IPS-15b (cell line): ENCODE measurements at regions not wholly inside any gene's neighbourhood (a gene's known extent, or its start where the extent isn't known, plus 50 kb on each side); places are given as distances from the start of the nearest gene placed in this dataset.

Experiments
- H3K27me3 ChIP-seq: one replicate; pipeline ENCODE4 v1.6.1; 2013; ENCODE audit warnings: low read length; ENCODE audit not compliant: control insufficient read depth, insufficient read depth
- H3K36me3 ChIP-seq: one replicate; pipeline ENCODE4 v1.6.1; 2013; ENCODE audit warnings: low read length; ENCODE audit not compliant: control insufficient read depth, insufficient read depth
- H3K4me1 ChIP-seq: one replicate; pipeline ENCODE4 v1.6.1; 2013; ENCODE audit warnings: mild to moderate bottlenecking, low read length; ENCODE audit not compliant: control insufficient read depth, insufficient read depth
- H3K4me3 ChIP-seq: one replicate; pipeline ENCODE4 v1.5.1; 2013; ENCODE audit warnings: low read depth, low read length
- H3K9ac ChIP-seq: one replicate; pipeline ENCODE4 v1.6.1; 2013; ENCODE audit warnings: low read depth, mild to moderate bottlenecking, low read length
- H3K9me3 ChIP-seq: one replicate; pipeline ENCODE4 v1.6.1; 2013; ENCODE audit warnings: mild to moderate bottlenecking, low read length; ENCODE audit not compliant: control insufficient read depth, insufficient read depth

DNA sequence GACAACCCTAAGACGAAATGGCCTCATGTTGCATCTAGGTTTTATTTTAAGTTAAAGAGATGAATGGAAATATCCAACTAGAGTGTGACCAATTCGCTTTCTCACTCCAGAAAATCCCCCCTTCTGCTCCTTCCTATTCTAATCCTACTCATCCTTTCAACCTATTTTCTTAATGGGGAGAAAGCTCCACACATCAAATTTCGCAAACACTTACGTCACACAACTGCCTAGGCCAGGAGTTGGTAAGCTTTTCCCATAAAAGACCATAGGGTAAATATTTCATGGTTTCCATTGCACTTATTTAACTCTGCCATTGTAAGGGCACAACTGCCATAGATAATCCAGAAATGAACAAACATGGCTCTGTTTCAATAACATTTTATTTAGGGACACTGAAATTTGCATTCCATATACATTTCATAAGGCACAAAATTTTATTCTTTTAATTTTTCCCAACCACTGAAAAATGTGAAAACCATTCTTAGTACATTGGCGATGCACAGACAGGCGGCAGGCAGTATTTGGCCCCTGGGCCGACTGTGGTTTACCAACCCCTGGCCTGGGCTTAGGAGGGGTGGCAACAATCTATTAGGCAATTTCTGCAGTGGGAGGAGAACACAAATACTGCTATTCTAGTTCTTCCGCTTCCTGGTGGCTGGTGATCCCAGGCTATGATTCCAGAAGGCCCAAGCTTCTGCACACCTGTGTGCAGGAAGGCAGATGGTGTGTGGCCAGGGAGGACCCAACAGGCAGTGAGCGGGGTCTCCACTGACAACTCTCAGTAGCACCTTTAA, 67.2 kb upstream of the FOXN3 start:
- Histone ChIP-seq H3K9me3 (no peaks in the 10 kb centered on the region), H3K4me3 (no peak overlapping the region), H3K36me3 (no peaks in the 10 kb centered on the region), H3K9ac (no peak overlapping the region), H3K27me3 (no peaks in the 10 kb centered on the region), H3K4me1 (no peaks in the 10 kb centered on the region)

- Histone ChIP-seq H3K36me3 (no peaks in the 10 kb centered on the region), H3K9ac (no peak overlapping the region), H3K4me3 (no peak overlapping the region)
These were observed 64.2 kb upstream of the FOXN3 start for GRCh38 chr14:89481196-89481595.

GRCh38 chr14:89480278-89480677, 63.2 kb upstream of the FOXN3 start:
- Histone ChIP-seq H3K4me3 (no peak overlapping the region), H3K4me1 (no peaks in the 10 kb centered on the region), H3K36me3 (no peaks in the 10 kb centered on the region), H3K27me3 (no peaks in the 10 kb centered on the region), H3K9ac (no peak overlapping the region), H3K9me3 (no peaks in the 10 kb centered on the region)

More at GRCh38 chr14:89481196-89481595, 64.2 kb upstream of the FOXN3 start:
- no peaks in the 10 kb centered on the region for H3K9me3 ChIP-seq
- H3K27me3 ChIP-seq: no peaks in the 10 kb centered on the region
- H3K4me1 ChIP-seq: no peaks in the 10 kb centered on the region

DNA sequence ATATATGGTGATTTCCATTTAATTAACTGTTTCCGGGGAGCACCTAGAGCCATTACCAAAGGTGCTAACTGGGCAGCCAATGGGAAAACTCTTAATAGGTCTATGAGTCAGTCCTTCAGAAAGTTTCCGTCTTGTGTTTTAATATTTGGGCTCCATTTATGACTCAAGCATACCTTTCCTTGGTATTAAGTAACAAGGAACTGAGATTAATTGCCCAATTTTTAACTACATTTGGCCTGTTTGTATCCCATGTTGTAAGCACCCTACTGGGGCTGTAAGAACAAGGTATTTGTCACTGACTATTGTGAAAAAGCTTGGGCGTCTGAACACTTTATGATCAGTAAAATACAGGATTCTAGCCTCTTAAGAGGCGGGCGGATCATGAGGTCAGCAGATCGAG, 62.8 kb upstream of the FOXN3 start:
- no peaks in the 10 kb centered on the region for H3K4me1 ChIP-seq
- no peak overlapping the region for H3K4me3 ChIP-seq
- H3K9ac ChIP-seq: no peak overlapping the region
- no peaks in the 10 kb centered on the region for H3K27me3 ChIP-seq
- H3K9me3 ChIP-seq: no peaks in the 10 kb centered on the region
- no peaks in the 10 kb centered on the region for H3K36me3 ChIP-seq

- H3K4me3 ChIP-seq: no peak overlapping the region
- no peaks in the 10 kb centered on the region for H3K36me3 ChIP-seq
- H3K27me3 ChIP-seq: no peaks in the 10 kb centered on the region
- no peaks in the 10 kb centered on the region for H3K9me3 ChIP-seq
- no peak overlapping the region for H3K9ac ChIP-seq
- no peaks in the 10 kb centered on the region for H3K4me1 ChIP-seq
These were observed 60.4 kb upstream of the FOXN3 start for GRCh38 chr14:89477391-89477790.

GRCh38 chr14:89476354-89476896, 59.4 kb upstream of the FOXN3 start:
- Histone ChIP-seq H3K4me1 (no peaks in the 10 kb centered on the region), H3K9ac (no peak overlapping the region), H3K4me3 (no peak overlapping the region), H3K36me3 (no peaks in the 10 kb centered on the region), H3K27me3 (no peaks in the 10 kb centered on the region), H3K9me3 (no peaks in the 10 kb centered on the region)

- no peaks in the 10 kb centered on the region for H3K4me1 ChIP-seq
- no peak overlapping the region for H3K4me3 ChIP-seq
- no peaks in the 10 kb centered on the region for H3K27me3 ChIP-seq
- no peaks in the 10 kb centered on the region for H3K9me3 ChIP-seq
- H3K9ac ChIP-seq: no peak overlapping the region
- peaks cover 3% of the 10 kb centered on the region for H3K36me3 ChIP-seq
These were observed 57.4 kb upstream of the FOXN3 start for GRCh38 chr14:89474464-89474863.

- H3K9ac ChIP-seq: no peak overlapping the region
- H3K4me1 ChIP-seq: no peaks in the 10 kb centered on the region
- H3K4me3 ChIP-seq: no peak overlapping the region
- no peaks in the 10 kb centered on the region for H3K27me3 ChIP-seq
- H3K36me3 ChIP-seq: peaks cover 3% of the 10 kb centered on the region
- no peaks in the 10 kb centered on the region for H3K9me3 ChIP-seq
These were observed 57.0 kb upstream of the FOXN3 start for GRCh38 chr14:89473989-89474388.

GRCh38 chr14:89473569-89473968, 56.5 kb upstream of the FOXN3 start:
- peaks cover 3% of the 10 kb centered on the region for H3K36me3 ChIP-seq
- H3K4me3 ChIP-seq: no peak overlapping the region
- no peaks in the 10 kb centered on the region for H3K9me3 ChIP-seq
- no peaks in the 10 kb centered on the region for H3K27me3 ChIP-seq
- no peak overlapping the region for H3K9ac ChIP-seq
- H3K4me1 ChIP-seq: no peaks in the 10 kb centered on the region

- Histone ChIP-seq H3K9me3 (no peaks in the 10 kb centered on the region), H3K9ac (no peak overlapping the region), H3K36me3 (peaks cover 3% of the 10 kb centered on the region), H3K4me3 (no peak overlapping the region), H3K4me1 (no peaks in the 10 kb centered on the region), H3K27me3 (no peaks in the 10 kb centered on the region)
These were observed 53.4 kb upstream of the FOXN3 start for GRCh38 chr14:89470401-89470800.

GRCh38 chr14:89469210-89470198, 52.5 kb upstream of the FOXN3 start:
- Histone ChIP-seq H3K4me1 (no peaks in the 10 kb centered on the region), H3K4me3 (no peak overlapping the region), H3K27me3 (no peaks in the 10 kb centered on the region), H3K9me3 (no peaks in the 10 kb centered on the region), H3K36me3 (peaks cover 3% of the 10 kb centered on the region), H3K9ac (no peak overlapping the region)
